ENCODE measurements at regions not wholly inside any gene's neighbourhood (a gene's known extent, or its start where the extent isn't known, plus 50 kb on each side); places are given as distances from the start of the nearest gene placed in this dataset.

GRCh38 chr7:119594956-119595355 is 678.0 kb upstream of the KCND2 start:
- TF ChIP-seq POLR2A (IDR thresholded peaks at IDR 0.05) (no peak), CTCF (IDR thresholded peaks at IDR 0.05) (no peak), EP300 (IDR thresholded peaks at IDR 0.05) (no peak)

GRCh38 chr7:119596651-119597050 is 676.3 kb upstream of the KCND2 start:
- no peak for TF ChIP-seq CTCF (IDR thresholded peaks at IDR 0.05)
- TF ChIP-seq POLR2A (IDR thresholded peaks at IDR 0.05) = no peak
- no peak for TF ChIP-seq EP300 (IDR thresholded peaks at IDR 0.05)
- Histone ChIP-seq H3K27ac (no peak overlapping the region), H3K9me3 (peaks cover 0 to 7% (median 0%) of the 10 kb centered on the region in 4 donors), H3K4me3 (no peak overlapping the region), H3K27me3 (no peaks in the 10 kb centered on the region), H3K4me1 (no peaks in the 10 kb centered on the region), H3K36me3 (no peaks in the 10 kb centered on the region)
- DNase-seq (ENCODE audit: low spot score in 2 of 2) = no peak
- WGBS, 2 donors = 78 to 80% methylated on average over 1 of the region's 1 CpG

More at GRCh38 chr7:119594956-119595355, 678.0 kb upstream of the KCND2 start:
- 32 to 43% methylated on average over 4 of the region's 4 CpGs for WGBS, 2 donors
- Histone ChIP-seq H3K27ac (no peak overlapping the region), H3K4me1 (no peaks in the 10 kb centered on the region), H3K36me3 (no peaks in the 10 kb centered on the region), H3K4me3 (no peak overlapping the region), H3K27me3 (no peaks in the 10 kb centered on the region), H3K9me3 (peaks cover 0 to 7% (median 0%) of the 10 kb centered on the region in 4 donors)
- DNase-seq (ENCODE audit: low spot score in 2 of 2) = no peak

GRCh38 chr7:119606297-119606696 is 666.7 kb upstream of the KCND2 start:
- Histone ChIP-seq H3K27me3 (no peaks in the 10 kb centered on the region), H3K36me3 (no peaks in the 10 kb centered on the region), H3K9me3 (peaks cover 0 to 15% (median 0%) of the 10 kb centered on the region in 4 donors), H3K4me3 (no peak overlapping the region), H3K27ac (no peak overlapping the region), H3K4me1 (no peaks in the 10 kb centered on the region)
- no peak for DNase-seq (ENCODE audit: low spot score in 2 of 2)
- 85 to 88% methylated on average over 1 of the region's 1 CpG for WGBS, 2 donors
- no peak for TF ChIP-seq POLR2A (IDR thresholded peaks at IDR 0.05)
- TF ChIP-seq CTCF (IDR thresholded peaks at IDR 0.05) = no peak
- TF ChIP-seq EP300 (IDR thresholded peaks at IDR 0.05) = no peak

- no peak for DNase-seq (ENCODE audit: low spot score in 2 of 2)
- Histone ChIP-seq H3K4me1 (no peaks in the 10 kb centered on the region), H3K9me3 (no peaks in the 10 kb centered on the region), H3K36me3 (no peaks in the 10 kb centered on the region), H3K4me3 (no peak overlapping the region), H3K27me3 (no peaks in the 10 kb centered on the region), H3K27ac (no peak overlapping the region)
- WGBS, 2 donors = 52 to 53% methylated on average over 4 of the region's 4 CpGs
- TF ChIP-seq EP300 (IDR thresholded peaks at IDR 0.05) (no peak), CTCF (IDR thresholded peaks at IDR 0.05) (no peak), POLR2A (IDR thresholded peaks at IDR 0.05) (no peak)
Observed at GRCh38 chr7:119620769-119621168, 652.2 kb upstream of the KCND2 start.

GRCh38 chr7:119623427-119623826 is 649.5 kb upstream of the KCND2 start:
- H3K36me3 ChIP-seq = no peaks in the 10 kb centered on the region
- no peaks in the 10 kb centered on the region for H3K9me3 ChIP-seq
- H3K4me1 ChIP-seq = no peaks in the 10 kb centered on the region
- TF ChIP-seq POLR2A (IDR thresholded peaks at IDR 0.05) (no peak), EP300 (IDR thresholded peaks at IDR 0.05) (no peak), CTCF (IDR thresholded peaks at IDR 0.05) (no peak)
- no peaks in the 10 kb centered on the region for H3K27me3 ChIP-seq
- 75 to 82% methylated on average over 1 of the region's 1 CpG for WGBS, 2 donors
- H3K27ac ChIP-seq = no peak overlapping the region
- no peak for DNase-seq (ENCODE audit: low spot score in 2 of 2)
- H3K4me3 ChIP-seq = no peak overlapping the region

Data from tibial nerve (tissue), 4 donors.